IMR-90 (cell line): ENCODE measurements at regions not wholly inside any gene's neighbourhood (a gene's known extent, or its start where the extent isn't known, plus 50 kb on each side); places are given as distances from the start of the nearest gene placed in this dataset.
A peak's percentile ranks its signal among the peaks of the same experiment; 100 is the strongest.

Source experiments
- ATAC-seq: fragments of 200-7000 bp; cut with Tn5 transposase; 2 replicates; pipeline ENCODE4 v1.9.1; 2020; ENCODE audit warnings: low read depth, mild to moderate bottlenecking, moderate library complexity
- BruUV-seq: library from RNA; stranded (reverse); fragments of 400-500 nt; replicated peaks from 2 replicates; lab custom pipeline; 2021; lab: Mats Ljungman, UMichigan
- CTCF ChIA-PET: fragments of 300-600 bp; formaldehyde crosslinking; extraction: SDS; loops from one replicate; lab custom pipeline; 2021; ENCODE audit warnings: antibody characterized with exemption; lab: Yijun Ruan, JAX
- POLR2A ChIA-PET: fragments of 300-600 bp; sonication (Branson Sonifier 250); formaldehyde crosslinking; loops from one replicate; lab custom pipeline; 2022; ENCODE audit warnings: antibody characterized with exemption; ENCODE audit not compliant: unreplicated experiment; lab: Charles Lee
- DNase-seq: peaks from one replicate; pipeline ENCODE4 v3.0.0; 2013
- H2AFZ ChIP-seq: replicated peaks from 2 replicates; pipeline ENCODE3; 2013; ENCODE audit warnings: low read length, mild to moderate bottlenecking; ENCODE audit not compliant: poor library complexity
- H2AK5ac ChIP-seq: 2 replicates; pipeline ENCODE4 v1.6.1; 2013; ENCODE audit warnings: low read depth, low read length, inconsistent platforms
- H2AK9ac ChIP-seq: replicated peaks from 2 replicates; pipeline ENCODE3; 2013; ENCODE audit warnings: mild to moderate bottlenecking, low read depth, low read length, moderate library complexity; ENCODE audit not compliant: poor library complexity
- H2BK120ac ChIP-seq: 2 replicates; pipeline ENCODE4 v1.6.1; 2013; ENCODE audit warnings: low read depth, low read length, inconsistent platforms
- H2BK15ac ChIP-seq: 3 replicates; pipeline ENCODE4 v1.6.1; 2013; ENCODE audit warnings: low read depth, low read length, inconsistent platforms
- H2BK20ac ChIP-seq: 2 replicates; pipeline ENCODE4 v1.6.1; 2013; ENCODE audit warnings: low read depth, mild to moderate bottlenecking, inconsistent platforms, low read length, moderate library complexity
- H2BK5ac ChIP-seq: 2 replicates; pipeline ENCODE4 v1.6.1; 2013; ENCODE audit warnings: mild to moderate bottlenecking, low read depth, low read length, inconsistent platforms; ENCODE audit not compliant: poor library complexity, severe bottlenecking
- H3K14ac ChIP-seq: replicated peaks from 2 replicates; pipeline ENCODE4 v1.6.1; 2013; ENCODE audit warnings: low read depth, low read length, inconsistent platforms
- H3K18ac ChIP-seq: 2 replicates; pipeline ENCODE4 v1.6.1; 2013; ENCODE audit warnings: low read depth, low read length, control low read depth
- H3K23ac ChIP-seq: 2 replicates; pipeline ENCODE4 v1.6.1; 2013; ENCODE audit warnings: low read depth, low read length, inconsistent platforms
- H3K27ac ChIP-seq: 2 replicates; pipeline ENCODE4 v1.5.1; 2013; ENCODE audit warnings: mild to moderate bottlenecking, control low read depth, low read length; ENCODE audit not compliant: insufficient read depth
- H3K27me3 ChIP-seq: 2 replicates; pipeline ENCODE4 v1.6.1; 2013; ENCODE audit warnings: low read length; ENCODE audit not compliant: control insufficient read depth, insufficient read depth
- H3K36me3 ChIP-seq: 2 replicates; pipeline ENCODE4 v1.6.1; 2013; ENCODE audit warnings: low read length, mixed read lengths; ENCODE audit not compliant: control insufficient read depth, insufficient read depth
- H3K4ac ChIP-seq: 2 replicates; pipeline ENCODE4 v1.6.1; 2013; ENCODE audit warnings: low read depth, low read length, inconsistent platforms
- H3K4me1 ChIP-seq: 2 replicates; pipeline ENCODE4 v1.6.1; 2013; ENCODE audit warnings: low read length, mixed read lengths; ENCODE audit not compliant: control insufficient read depth, insufficient read depth
- H3K4me2 ChIP-seq: 2 replicates; pipeline ENCODE4 v1.6.1; 2013; ENCODE audit warnings: low read depth, mild to moderate bottlenecking, control low read depth, low read length, moderate library complexity
- H3K4me3 ChIP-seq: 2 replicates; pipeline ENCODE4 v1.5.1; 2013; ENCODE audit warnings: low read depth, mild to moderate bottlenecking, control low read depth, low read length, moderate library complexity; ENCODE audit not compliant: insufficient read depth
- H3K56ac ChIP-seq: 2 replicates; pipeline ENCODE4 v1.6.1; 2013; ENCODE audit warnings: low read length, inconsistent platforms; ENCODE audit not compliant: insufficient read depth; ENCODE audit errors: extremely low read depth
- H3K79me1 ChIP-seq, 2 experiments: 2 replicates each; pipeline ENCODE4 v1.6.1; 2013; ENCODE audit warnings: low read length in 2 of 2, inconsistent platforms in 1 of 2, low read depth in 1 of 2
- H3K9ac ChIP-seq: 2 replicates; pipeline ENCODE4 v1.6.1; 2013; ENCODE audit warnings: low read depth, low read length, control low read depth
- H3K9me1 ChIP-seq: 2 replicates; pipeline ENCODE4 v1.6.1; 2013; ENCODE audit warnings: low read length, inconsistent platforms; ENCODE audit not compliant: insufficient read depth
- H3K9me3 ChIP-seq: 2 replicates; pipeline ENCODE4 v1.6.1; 2013; ENCODE audit warnings: low read length; ENCODE audit not compliant: control insufficient read depth, insufficient read depth
- H4K20me1 ChIP-seq: 2 replicates; pipeline ENCODE4 v1.6.1; 2013; ENCODE audit warnings: low read length, inconsistent platforms; ENCODE audit not compliant: insufficient read depth
- H4K5ac ChIP-seq: 2 replicates; pipeline ENCODE4 v1.6.1; 2013; ENCODE audit warnings: mild to moderate bottlenecking, low read depth, low read length, control low read depth
- H4K8ac ChIP-seq, 2 experiments: 2 replicates each; pipeline ENCODE4 v1.6.1; 2013; ENCODE audit warnings: low read depth in 2 of 2, low read length in 2 of 2, control low read depth in 1 of 2, inconsistent platforms in 1 of 2
- H4K91ac ChIP-seq: 2 replicates; pipeline ENCODE4 v1.6.1; 2013; ENCODE audit warnings: low read depth, low read length, inconsistent platforms; ENCODE audit not compliant: insufficient read depth
- BHLHE40 ChIP-seq: fragments of 150-350 bp; IDR thresholded peaks from 2 replicates; pipeline ENCODE4 v1.6.1; 2016; ENCODE audit warnings: mild to moderate bottlenecking, low read depth, low read length
- CEBPB ChIP-seq: IDR thresholded peaks from 2 replicates; pipeline ENCODE4 v1.6.1; 2012; ENCODE audit warnings: low read depth, low read length, improper control_type of control experiment
- CTCF ChIP-seq: conservative IDR thresholded peaks from 2 replicates; pipeline ENCODE4 v1.5.1; 2012; ENCODE audit warnings: mild to moderate bottlenecking, low read depth, low read length, improper control_type of control experiment
- FOS ChIP-seq: fragments of 150-350 bp; IDR thresholded peaks from 2 replicates; pipeline ENCODE4 v1.6.1; 2016; ENCODE audit warnings: low read depth, low read length
- MXI1 ChIP-seq: IDR thresholded peaks from 2 replicates; pipeline ENCODE4 v1.6.1; 2012; ENCODE audit warnings: low read depth, mild to moderate bottlenecking, low read length, moderate library complexity, borderline replicate concordance
- WGBS, 2 experiments: methylation state at CpG; one replicate each; pipeline versions ENCODE4 v1.1.5 to v1.1.7; 2013; ENCODE audit warnings: missing lambda C conversion rate in 2 of 2; ENCODE audit not compliant: insufficient read length in 1 of 2; ENCODE audit errors: extremely low coverage in 2 of 2; 5-methylcytosine and 5-hydroxymethylcytosine counted together
- dilution Hi-C: fragments of 300-500 bp; cut with HindIII; formaldehyde crosslinking; loops from one replicate; pipeline ENCODE4 v1.14.3; 2018; ENCODE audit warnings: low sequenced_read_pairs; ENCODE audit not compliant: unreplicated experiment
- in situ Hi-C: fragments of 300-500 bp; cut with MboI; formaldehyde crosslinking; loops from 3 replicates; pipeline ENCODE4 v1.14.3; 2019; ENCODE audit warnings: low sequenced_read_pairs, inconsistent platforms, mixed read lengths
- intact Hi-C: fragments of 100-400 bp; cut with micrococcal nuclease; formaldehyde crosslinking; loops from 2 replicates; pipeline ENCODE4 v1.10.0; 2022

GRCh38 chr1:186536273-186536890, 75.5 kb upstream of the PDC start:
- intact Hi-C loops = no loop called here
- BruUV-seq = no TSS peak

More at GRCh38 chr1:186536273-186536890, 75.5 kb upstream of the PDC start:
- Histone ChIP-seq H3K9me3 (0 out of 2 replicates have a peak, but pooled peaks cover 2% of the 10 kb centered on the region), H3K36me3 (no peaks in the 10 kb centered on the region), H3K79me1 (no peaks in the 10 kb centered on the region), H3K56ac (no peak overlapping the region; the same call in 1 of the 2 replicates), H2AFZ (no peak overlapping the region), H2BK120ac (peak overlapping the region; percentile 88), H4K20me1 (no peaks in the 10 kb centered on the region), H2BK15ac (peak overlapping the region; percentile 81; the same call in 2 of the 3 replicates), H3K9ac (no peak overlapping the region), H3K23ac (peak overlapping the region; percentile 30; the same call in 1 of the 2 replicates), H4K91ac (peak overlapping the region; percentile 11; the same call in 1 of the 2 replicates), H3K4me3 (no peak overlapping the region), H2AK5ac (no peak overlapping the region; the same call in 1 of the 2 replicates), H4K5ac (peak overlapping the region; percentile 42; the same call in 1 of the 2 replicates), H3K4ac (peak overlapping the region; percentile 62; the same call in 1 of the 2 replicates), H2BK20ac (peak overlapping the region; percentile 14), H3K27me3 (no peaks in the 10 kb centered on the region), H3K27ac (peak overlapping the region; percentile 55), H4K8ac (peak overlapping the region; percentile 77 to 80), H3K14ac (peak overlapping the region; percentile 26), H3K4me1 (peaks cover 15% of the 10 kb centered on the region), H2BK5ac (peak overlapping the region; percentile 50), H3K18ac (peak overlapping the region; percentile 65; the same call in 1 of the 2 replicates), H2AK9ac (no peak overlapping the region), H3K4me2 (0 out of 2 replicates have a peak overlapping the region, but pooled peaks have one; percentile 36), H3K9me1 (peaks cover 14% of the 10 kb centered on the region)
- no peak for TF ChIP-seq MXI1
- TF ChIP-seq CTCF = no peak
- TF ChIP-seq CEBPB = peak; percentile 77
- no peak for TF ChIP-seq FOS
- TF ChIP-seq BHLHE40 = no peak
- CTCF ChIA-PET = no interaction called here
- DNase-seq (peak; percentile 10), ATAC-seq (peak; percentile 4; the same call in 1 of the 2 replicates)
- POLR2A ChIA-PET = no interaction called here
- dilution Hi-C loops = no loop called here
- WGBS, 2 experiments = no CpG with 5 or more reads among the region's 3 CpGs
- in situ Hi-C loops = no loop called here
